HFF-Myc (cell line): ENCODE measurements at regions not wholly inside any gene's neighbourhood (a gene's known extent, or its start where the extent isn't known, plus 50 kb on each side); places are given as distances from the start of the nearest gene placed in this dataset.

Experiments
- DNase-seq: peaks from one replicate; pipeline ENCODE4 v3.0.0-alpha.2; 2011; ENCODE audit warnings: low read depth; ENCODE audit errors: extremely low read depth
- H3K4me3 ChIP-seq: replicated peaks from 2 replicates; pipeline ENCODE4 v1.5.1; 2011; ENCODE audit warnings: low read depth, mild to moderate bottlenecking, control low read depth, low read length
- TF ChIP-seq, protein P1 (sequence below): IDR thresholded peaks from 2 replicates; pipeline ENCODE4 v1.5.1; 2012; ENCODE audit warnings: mild to moderate bottlenecking, low read depth, low read length, control low read depth; ENCODE audit errors: missing control alignments

DNA sequence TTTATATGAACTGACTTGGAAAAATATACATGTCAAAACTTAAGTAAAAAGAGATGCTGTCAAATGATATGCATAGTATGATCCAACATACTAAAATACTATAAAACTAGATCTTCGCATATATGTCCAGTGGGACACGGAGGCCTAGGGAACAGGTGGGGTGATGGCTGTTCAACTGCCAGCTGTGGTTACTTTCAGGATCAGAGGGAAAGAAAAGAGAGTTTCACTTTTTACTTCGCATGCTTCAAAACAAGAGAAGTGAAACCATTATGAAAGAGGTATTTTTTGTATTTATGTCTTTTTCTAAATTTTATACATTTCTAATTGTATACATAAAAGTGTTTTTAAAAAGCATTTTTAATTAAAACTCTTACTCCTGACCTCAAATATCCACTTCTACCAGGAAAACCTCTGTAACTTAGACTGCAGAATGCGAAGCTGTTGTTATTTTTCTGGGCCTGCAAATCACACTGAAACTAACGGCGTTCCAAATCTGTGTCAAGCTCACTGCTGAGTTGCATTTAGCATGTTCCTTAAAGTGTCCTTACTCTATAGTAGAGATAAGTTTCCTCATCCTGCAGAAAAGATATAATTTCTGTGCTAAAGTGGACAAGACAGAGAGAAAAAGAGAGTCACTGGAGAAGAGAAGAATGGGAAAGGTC is 97.8 kb upstream of the SLC35G4 start:
- TF ChIP-seq, protein P1, sequence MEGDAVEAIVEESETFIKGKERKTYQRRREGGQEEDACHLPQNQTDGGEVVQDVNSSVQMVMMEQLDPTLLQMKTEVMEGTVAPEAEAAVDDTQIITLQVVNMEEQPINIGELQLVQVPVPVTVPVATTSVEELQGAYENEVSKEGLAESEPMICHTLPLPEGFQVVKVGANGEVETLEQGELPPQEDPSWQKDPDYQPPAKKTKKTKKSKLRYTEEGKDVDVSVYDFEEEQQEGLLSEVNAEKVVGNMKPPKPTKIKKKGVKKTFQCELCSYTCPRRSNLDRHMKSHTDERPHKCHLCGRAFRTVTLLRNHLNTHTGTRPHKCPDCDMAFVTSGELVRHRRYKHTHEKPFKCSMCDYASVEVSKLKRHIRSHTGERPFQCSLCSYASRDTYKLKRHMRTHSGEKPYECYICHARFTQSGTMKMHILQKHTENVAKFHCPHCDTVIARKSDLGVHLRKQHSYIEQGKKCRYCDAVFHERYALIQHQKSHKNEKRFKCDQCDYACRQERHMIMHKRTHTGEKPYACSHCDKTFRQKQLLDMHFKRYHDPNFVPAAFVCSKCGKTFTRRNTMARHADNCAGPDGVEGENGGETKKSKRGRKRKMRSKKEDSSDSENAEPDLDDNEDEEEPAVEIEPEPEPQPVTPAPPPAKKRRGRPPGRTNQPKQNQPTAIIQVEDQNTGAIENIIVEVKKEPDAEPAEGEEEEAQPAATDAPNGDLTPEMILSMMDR: no peak

GRCh38 chr18:11506856-11507255 is 102.5 kb upstream of the SLC35G4 start:
- no peak for DNase-seq
- no peak overlapping the region for H3K4me3 ChIP-seq
- TF ChIP-seq, protein P1: no peak

More for the DNA sequence above, 97.8 kb upstream of the SLC35G4 start:
- DNase-seq: no peak
- no peak overlapping the region for H3K4me3 ChIP-seq

DNA sequence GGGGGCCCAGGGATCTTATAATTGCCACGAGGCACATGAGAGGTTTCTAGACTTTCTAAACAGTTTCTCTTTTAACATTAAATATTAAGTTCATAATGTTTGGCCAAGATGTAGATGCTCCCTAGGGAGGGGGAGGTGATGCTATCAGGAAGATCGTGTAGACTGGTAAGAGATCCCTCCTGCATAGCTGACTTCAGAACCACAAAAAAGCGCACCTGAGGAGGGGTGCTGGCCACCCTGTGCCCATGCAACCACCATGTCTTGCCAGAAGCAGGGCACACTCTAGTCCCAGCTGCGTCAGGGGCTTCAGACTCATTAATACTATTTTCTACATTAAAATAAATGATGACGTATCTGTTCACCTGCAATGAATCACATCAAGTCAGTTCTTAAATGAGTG is 103.4 kb upstream of the SLC35G4 start:
- H3K4me3 ChIP-seq: no peak overlapping the region
- TF ChIP-seq, protein P1: no peak
- no peak for DNase-seq

GRCh38 chr18:11504962-11505361 is 104.4 kb upstream of the SLC35G4 start:
- TF ChIP-seq, protein P1: no peak
- no peak for DNase-seq
- H3K4me3 ChIP-seq: no peak overlapping the region

DNA sequence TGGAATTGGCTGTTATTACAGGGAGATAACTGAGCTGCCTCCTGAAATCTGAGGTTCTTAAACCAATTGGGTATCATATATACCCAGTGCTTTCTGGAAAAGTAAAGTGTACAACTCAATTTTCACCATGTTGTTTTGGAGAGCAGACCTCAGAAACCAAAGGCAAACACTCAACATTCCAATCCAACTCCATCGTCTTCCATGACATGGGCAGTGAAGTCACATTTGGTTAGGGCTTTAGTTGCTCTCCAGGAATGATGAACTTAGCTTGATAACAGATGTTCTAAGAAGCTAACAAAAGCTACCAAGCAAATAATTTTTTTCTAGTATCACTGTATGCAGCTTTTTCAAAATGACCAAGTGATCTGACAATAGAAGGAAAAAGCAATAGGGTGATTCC is 107.0 kb upstream of the SLC35G4 start:
- no peak overlapping the region for H3K4me3 ChIP-seq
- TF ChIP-seq, protein P1: no peak
- no peak for DNase-seq

GRCh38 chr18:11501352-11501751 is 108.0 kb upstream of the SLC35G4 start:
- TF ChIP-seq, protein P1: no peak
- DNase-seq: no peak
- H3K4me3 ChIP-seq: no peak overlapping the region
